Right lobe of liver (tissue), 4 donors: ENCODE measurements at regions not wholly inside any gene's neighbourhood (a gene's known extent, or its start where the extent isn't known, plus 50 kb on each side); places are given as distances from the start of the nearest gene placed in this dataset.

Source experiments
- POLR2A ChIP-seq: fragments of 450-650 bp; IDR thresholded peaks from one replicate; pipeline ENCODE4 v1.6.1; 2017; ENCODE audit warnings: antibody characterized with exemption, mild to moderate bottlenecking
- TF ChIP-seq, protein P1 (sequence below), 4 donors: fragments of 200-600 bp in 3 of 4; fragments of 450-650 bp in 1 of 4; IDR thresholded peaks; one replicate each; pipeline versions ENCODE4 v1.5.1 to v1.8.0; 2016 to 2022; ENCODE audit warnings: antibody characterized with exemption in 4 of 4, mild to moderate bottlenecking in 2 of 4
- donor health status: DM: no; HTN: no; CAD: no.
- donor health status: DM: no; HTN: no; CAD: no.
- donor health status: DM: no; HTN: yes; CAD: no.

DNA sequence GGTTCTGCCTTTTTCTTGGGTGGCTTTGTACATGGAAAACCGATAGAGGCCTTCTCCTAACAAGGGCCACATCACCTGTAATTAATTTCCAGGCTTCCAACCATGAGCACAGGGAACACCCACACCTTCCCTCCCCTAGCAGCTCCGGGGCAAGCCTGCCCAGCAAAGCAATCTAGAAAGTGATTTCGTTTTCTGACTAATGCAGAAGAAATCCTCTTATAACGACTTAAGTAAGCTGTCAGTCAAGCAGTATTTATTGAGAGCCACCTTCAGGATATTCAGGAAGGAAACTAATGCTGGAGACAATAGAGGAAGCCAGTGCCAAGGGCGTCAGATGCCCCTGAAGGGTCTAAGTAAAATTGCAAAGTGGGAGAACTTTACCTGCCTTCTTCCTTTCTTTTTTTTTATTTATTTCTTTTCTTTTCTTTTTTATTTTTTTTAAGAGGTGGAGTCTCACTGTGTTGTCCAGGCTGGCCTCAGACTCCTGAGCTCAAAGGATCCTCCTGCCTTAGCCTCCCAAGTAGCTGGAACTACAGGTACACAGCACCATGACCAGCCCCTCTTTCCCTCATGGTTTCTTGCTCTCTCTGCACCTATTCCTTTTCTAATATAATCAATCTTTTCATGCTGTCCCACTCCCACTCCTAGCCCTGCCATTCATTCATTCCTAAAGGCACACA, 67.5 kb upstream of the MBOAT1 start:
- TF ChIP-seq, protein P1, sequence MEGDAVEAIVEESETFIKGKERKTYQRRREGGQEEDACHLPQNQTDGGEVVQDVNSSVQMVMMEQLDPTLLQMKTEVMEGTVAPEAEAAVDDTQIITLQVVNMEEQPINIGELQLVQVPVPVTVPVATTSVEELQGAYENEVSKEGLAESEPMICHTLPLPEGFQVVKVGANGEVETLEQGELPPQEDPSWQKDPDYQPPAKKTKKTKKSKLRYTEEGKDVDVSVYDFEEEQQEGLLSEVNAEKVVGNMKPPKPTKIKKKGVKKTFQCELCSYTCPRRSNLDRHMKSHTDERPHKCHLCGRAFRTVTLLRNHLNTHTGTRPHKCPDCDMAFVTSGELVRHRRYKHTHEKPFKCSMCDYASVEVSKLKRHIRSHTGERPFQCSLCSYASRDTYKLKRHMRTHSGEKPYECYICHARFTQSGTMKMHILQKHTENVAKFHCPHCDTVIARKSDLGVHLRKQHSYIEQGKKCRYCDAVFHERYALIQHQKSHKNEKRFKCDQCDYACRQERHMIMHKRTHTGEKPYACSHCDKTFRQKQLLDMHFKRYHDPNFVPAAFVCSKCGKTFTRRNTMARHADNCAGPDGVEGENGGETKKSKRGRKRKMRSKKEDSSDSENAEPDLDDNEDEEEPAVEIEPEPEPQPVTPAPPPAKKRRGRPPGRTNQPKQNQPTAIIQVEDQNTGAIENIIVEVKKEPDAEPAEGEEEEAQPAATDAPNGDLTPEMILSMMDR (IDR thresholded peaks at IDR 0.05): no peak
- TF ChIP-seq POLR2A: no peak
